ENCODE measurements at regions not wholly inside any gene's neighbourhood (a gene's known extent, or its start where the extent isn't known, plus 50 kb on each side); places are given as distances from the start of the nearest gene placed in this dataset.
A peak's percentile ranks its signal among the peaks of the same experiment; 100 is the strongest.

DNA sequence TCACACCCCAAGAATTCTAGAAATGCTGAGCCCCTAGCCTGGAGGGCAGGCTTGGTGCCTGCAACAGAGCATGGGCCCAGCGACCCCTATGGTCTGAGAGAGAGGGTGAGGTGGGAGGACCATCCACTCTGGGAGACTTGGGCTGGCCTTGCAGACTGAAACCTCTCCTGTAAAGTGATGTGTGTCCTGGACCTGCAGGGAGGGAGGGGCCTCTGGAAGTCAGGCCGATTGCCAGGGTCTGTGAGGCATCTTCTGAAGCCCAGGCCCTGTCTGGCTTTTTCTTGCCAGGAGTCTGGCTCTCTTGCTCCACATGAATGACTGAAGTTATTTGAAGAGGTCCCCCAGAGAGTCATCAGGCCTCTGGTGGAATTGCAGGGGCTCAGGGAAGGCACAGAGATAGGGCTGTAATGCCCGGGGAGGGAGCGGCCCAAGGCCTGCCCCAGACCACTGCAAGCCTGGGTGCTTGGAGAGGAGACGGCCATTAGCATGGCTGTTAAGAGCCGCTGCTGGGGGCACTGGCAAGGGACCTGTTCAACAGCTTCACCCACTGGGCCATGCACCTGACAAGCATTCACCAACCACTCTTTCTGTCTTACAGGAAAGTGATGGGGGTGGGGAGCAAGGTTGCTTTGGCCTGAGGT lies 56.0 kb upstream of the CHRNA7 start:
- WGBS, 2 donors, result 60 to 85% methylated on average over 5 to 6 of the region's 6 CpGs
- Histone ChIP-seq H3K36me3 (ENCODE audit: control insufficient read depth in 4 of 4, insufficient read depth in 4 of 4, low read length in 4 of 4) (no peaks in the 10 kb centered on the region), H3K27me3 (ENCODE audit: control insufficient read depth in 3 of 3, insufficient read depth in 3 of 3, low read length in 2 of 3) (peaks cover 0 to 2% (median 0%) of the 10 kb centered on the region in 3 donors)

DNA sequence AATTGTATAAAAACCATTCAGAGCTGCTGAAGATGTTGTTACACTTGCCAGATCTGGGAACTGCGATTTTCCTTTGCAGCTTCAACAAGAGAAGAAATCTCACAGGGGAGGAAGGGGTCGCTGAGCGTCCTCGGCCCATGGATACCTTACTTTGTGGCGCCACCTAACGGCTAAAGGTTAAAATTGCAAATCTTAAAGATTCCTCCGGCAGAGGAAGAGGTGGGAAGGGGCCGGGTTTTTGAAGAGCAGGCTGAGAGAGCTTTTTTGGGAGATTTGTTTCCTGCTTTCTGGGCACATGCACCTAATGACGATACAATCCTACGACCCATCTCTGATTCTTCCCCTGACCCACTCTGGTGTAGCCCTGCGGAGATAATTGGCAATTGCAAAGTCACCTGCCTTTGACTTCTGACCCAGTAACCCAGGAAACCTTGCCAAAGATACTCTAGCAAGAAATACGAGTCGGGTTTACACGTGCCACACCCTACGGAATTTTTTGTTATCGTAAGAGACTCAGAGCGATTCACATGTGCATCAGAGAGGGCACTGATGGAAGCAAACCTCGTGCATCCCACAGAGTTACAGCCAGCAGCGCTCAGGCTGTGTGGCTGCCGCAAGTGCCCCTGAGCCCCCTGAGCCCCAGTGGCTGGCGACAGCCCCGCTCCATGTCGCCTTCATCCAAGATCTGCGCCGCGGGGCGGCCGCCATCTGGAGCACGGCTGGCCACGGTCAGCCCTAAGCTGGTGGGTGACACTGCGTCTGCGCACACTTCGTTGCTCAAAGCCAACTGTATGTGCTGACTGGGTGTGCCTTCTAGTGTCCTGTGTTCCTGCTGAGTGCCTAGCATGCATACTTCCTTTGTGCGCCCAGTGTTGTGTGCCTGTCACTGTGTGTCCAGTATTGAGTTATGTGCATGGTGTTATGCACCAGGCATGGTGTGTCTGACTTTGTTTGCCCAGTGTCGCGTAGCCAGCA lies 55.2 kb upstream of the CHRNA7 start:
- Histone ChIP-seq H3K27me3 (ENCODE audit: control insufficient read depth in 3 of 3, insufficient read depth in 3 of 3, low read length in 2 of 3) (peaks cover 0 to 2% (median 0%) of the 10 kb centered on the region in 3 donors), H3K9ac (ENCODE audit: insufficient read depth in 1 of 2, low read length in 2 of 2) (no peak overlapping the region), H3K36me3 (ENCODE audit: control insufficient read depth in 4 of 4, insufficient read depth in 4 of 4, low read length in 4 of 4) (no peaks in the 10 kb centered on the region), H3K4me1 (ENCODE audit: control insufficient read depth in 5 of 5, insufficient read depth in 5 of 5, low read length in 5 of 5) (peaks cover 0 to 7% (median 0%) of the 10 kb centered on the region in 5 donors), H3K9me3 (ENCODE audit: control insufficient read depth in 4 of 4, insufficient read depth in 3 of 4, low read length in 3 of 4) (peaks cover 0 to 2% (median 0%) of the 10 kb centered on the region in 4 donors), H3K4me3 (no peak overlapping the region), H3K27ac (ENCODE audit: low read depth in 1 of 2, low read length in 1 of 2) (no peak overlapping the region)
- 15 to 18% methylated on average over 36 of the region's 36 CpGs for WGBS, 2 donors
- TF ChIP-seq, protein P1, sequence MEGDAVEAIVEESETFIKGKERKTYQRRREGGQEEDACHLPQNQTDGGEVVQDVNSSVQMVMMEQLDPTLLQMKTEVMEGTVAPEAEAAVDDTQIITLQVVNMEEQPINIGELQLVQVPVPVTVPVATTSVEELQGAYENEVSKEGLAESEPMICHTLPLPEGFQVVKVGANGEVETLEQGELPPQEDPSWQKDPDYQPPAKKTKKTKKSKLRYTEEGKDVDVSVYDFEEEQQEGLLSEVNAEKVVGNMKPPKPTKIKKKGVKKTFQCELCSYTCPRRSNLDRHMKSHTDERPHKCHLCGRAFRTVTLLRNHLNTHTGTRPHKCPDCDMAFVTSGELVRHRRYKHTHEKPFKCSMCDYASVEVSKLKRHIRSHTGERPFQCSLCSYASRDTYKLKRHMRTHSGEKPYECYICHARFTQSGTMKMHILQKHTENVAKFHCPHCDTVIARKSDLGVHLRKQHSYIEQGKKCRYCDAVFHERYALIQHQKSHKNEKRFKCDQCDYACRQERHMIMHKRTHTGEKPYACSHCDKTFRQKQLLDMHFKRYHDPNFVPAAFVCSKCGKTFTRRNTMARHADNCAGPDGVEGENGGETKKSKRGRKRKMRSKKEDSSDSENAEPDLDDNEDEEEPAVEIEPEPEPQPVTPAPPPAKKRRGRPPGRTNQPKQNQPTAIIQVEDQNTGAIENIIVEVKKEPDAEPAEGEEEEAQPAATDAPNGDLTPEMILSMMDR (IDR thresholded peaks at IDR 0.05; ENCODE audit: control extremely low read depth, extremely low read depth), result no peak
- DNase-seq (peak; percentile 43 to 72 (median 65)), ATAC-seq (ENCODE audit: insufficient read depth, low FRiP score) (no peak)

More for the DNA sequence above, 56.0 kb upstream of the CHRNA7 start:
- H3K9ac ChIP-seq (ENCODE audit: insufficient read depth in 1 of 2, low read length in 2 of 2), result no peak overlapping the region
- TF ChIP-seq, protein P1 (IDR thresholded peaks at IDR 0.05; ENCODE audit: control extremely low read depth, extremely low read depth), result no peak
- ATAC-seq (ENCODE audit: insufficient read depth, low FRiP score) (no peak), DNase-seq (no peak)
- H3K4me3 ChIP-seq, result no peak overlapping the region
- H3K27ac ChIP-seq (ENCODE audit: low read depth in 1 of 2, low read length in 1 of 2), result no peak overlapping the region
- H3K4me1 ChIP-seq (ENCODE audit: control insufficient read depth in 5 of 5, insufficient read depth in 5 of 5, low read length in 5 of 5), result peaks cover 0 to 7% (median 0%) of the 10 kb centered on the region in 5 donors
- H3K9me3 ChIP-seq (ENCODE audit: control insufficient read depth in 4 of 4, insufficient read depth in 3 of 4, low read length in 3 of 4), result peaks cover 0 to 4% (median 0%) of the 10 kb centered on the region in 4 donors

DNA sequence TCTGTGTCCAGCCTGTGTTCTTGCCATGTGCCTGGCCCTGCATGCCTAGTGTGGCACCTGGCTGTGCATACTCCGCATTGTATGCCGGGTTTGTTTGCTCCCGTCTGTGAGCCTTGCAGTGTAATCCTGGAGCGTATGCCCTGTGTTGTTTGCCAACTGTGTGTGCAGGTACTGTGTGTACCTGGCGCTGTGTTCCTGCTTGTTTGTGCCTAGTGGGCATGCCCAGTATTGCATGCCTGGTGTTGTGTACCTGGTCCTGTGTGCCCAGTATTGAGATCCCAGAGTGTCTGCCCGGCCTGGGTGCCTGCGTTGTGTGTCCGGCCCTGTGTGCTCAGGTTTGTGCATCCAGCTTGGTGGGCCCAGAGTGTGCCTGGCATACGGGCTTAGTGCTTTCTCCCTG lies 54.5 kb upstream of the CHRNA7 start:
- H3K27me3 ChIP-seq (ENCODE audit: control insufficient read depth in 3 of 3, insufficient read depth in 3 of 3, low read length in 2 of 3), result peaks cover 0 to 2% (median 0%) of the 10 kb centered on the region in 3 donors
- H3K36me3 ChIP-seq (ENCODE audit: control insufficient read depth in 4 of 4, insufficient read depth in 4 of 4, low read length in 4 of 4), result no peaks in the 10 kb centered on the region
- H3K4me3 ChIP-seq, result no peak overlapping the region
- DNase-seq (no peak), ATAC-seq (ENCODE audit: insufficient read depth, low FRiP score) (no peak)
- TF ChIP-seq, protein P1 (IDR thresholded peaks at IDR 0.05; ENCODE audit: control extremely low read depth, extremely low read depth), result no peak
- H3K9me3 ChIP-seq (ENCODE audit: control insufficient read depth in 4 of 4, insufficient read depth in 3 of 4, low read length in 3 of 4), result peaks cover 0 to 2% (median 0%) of the 10 kb centered on the region in 4 donors
- peaks cover 0 to 7% (median 0%) of the 10 kb centered on the region in 5 donors for H3K4me1 ChIP-seq (ENCODE audit: control insufficient read depth in 5 of 5, insufficient read depth in 5 of 5, low read length in 5 of 5)
- no peak overlapping the region for H3K27ac ChIP-seq (ENCODE audit: low read depth in 1 of 2, low read length in 1 of 2)
- 83 to 87% methylated on average over 9 of the region's 9 CpGs for WGBS, 2 donors
- H3K9ac ChIP-seq (ENCODE audit: insufficient read depth in 1 of 2, low read length in 2 of 2), result no peak overlapping the region

All from lung (tissue), 11 donors.